ENCODE measurements at regions not wholly inside any gene's neighbourhood (a gene's known extent, or its start where the extent isn't known, plus 50 kb on each side); places are given as distances from the start of the nearest gene placed in this dataset.
"Not testable (repeated sequence)": the region's sequence is repeated elsewhere in the genome, so short reads cannot be mapped to it uniquely, and the experiment has no call there.

DNA sequence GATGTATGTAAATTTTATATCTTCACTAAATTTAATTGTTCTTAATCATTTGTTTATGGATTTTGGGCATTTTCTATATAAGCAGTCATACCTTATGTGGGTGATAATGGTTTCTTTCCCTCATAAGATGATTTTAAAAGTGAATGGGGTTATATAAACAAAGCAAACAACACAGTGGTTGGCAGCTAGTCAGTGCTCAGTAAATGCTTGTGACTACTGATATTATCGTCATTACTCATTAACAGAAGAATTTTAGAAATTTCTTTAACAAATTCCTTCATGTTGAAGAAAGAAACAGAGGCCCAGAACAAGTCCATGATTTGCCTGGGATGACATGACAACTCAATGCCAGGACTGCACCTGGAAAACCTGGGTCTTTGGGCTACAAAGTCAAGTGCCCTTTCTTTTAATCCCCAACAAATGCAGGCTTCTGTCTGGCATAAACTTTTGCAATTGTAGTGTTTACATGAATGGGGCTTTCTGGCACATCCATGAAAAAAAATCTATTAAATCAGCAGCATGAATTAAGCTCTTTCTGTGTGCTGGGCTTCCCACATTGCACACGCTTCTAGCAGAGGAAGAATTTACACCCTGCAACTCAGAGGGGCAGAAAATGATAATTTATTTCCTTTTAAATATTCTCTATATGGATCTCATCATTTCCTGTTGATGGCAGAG is 297.3 kb upstream of the PLGLB1 start:
- H3K4me3 ChIP-seq; H3K9ac ChIP-seq (ENCODE audit: low read depth in 2 of 2, low read length in 2 of 2); H3K36me3 ChIP-seq; H3K9me3 ChIP-seq; DNase-seq; H3K27me3 ChIP-seq; intact Hi-C loops (cut with DNase I); H3K4me1 ChIP-seq; H3K27ac ChIP-seq: not testable (repeated sequence)

DNA sequence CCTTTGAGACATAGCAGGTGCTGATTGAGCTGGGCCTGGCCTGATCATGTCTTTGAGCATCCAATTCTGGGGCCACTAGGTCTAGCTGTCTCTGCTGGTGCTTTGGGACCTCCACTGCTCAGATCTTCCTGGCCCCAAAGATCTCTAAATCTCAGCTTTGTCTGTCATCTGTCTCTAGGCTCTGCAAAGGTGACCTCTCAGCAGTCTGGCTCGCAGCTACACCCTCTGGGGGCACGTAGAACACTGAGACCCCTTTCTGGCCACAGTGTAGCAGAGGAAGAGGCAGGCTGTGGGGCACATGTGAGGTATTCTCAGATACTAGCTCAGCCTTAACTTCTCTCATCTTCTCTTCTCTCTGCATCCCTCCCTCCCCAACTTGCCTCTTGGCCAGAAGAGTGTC is 298.1 kb upstream of the PLGLB1 start:
- DNase-seq; H3K4me1 ChIP-seq; intact Hi-C loops (cut with DNase I); H3K27me3 ChIP-seq; H3K4me3 ChIP-seq; H3K9me3 ChIP-seq; H3K36me3 ChIP-seq; H3K27ac ChIP-seq; H3K9ac ChIP-seq (ENCODE audit: low read depth in 2 of 2, low read length in 2 of 2): not testable (repeated sequence)

DNA sequence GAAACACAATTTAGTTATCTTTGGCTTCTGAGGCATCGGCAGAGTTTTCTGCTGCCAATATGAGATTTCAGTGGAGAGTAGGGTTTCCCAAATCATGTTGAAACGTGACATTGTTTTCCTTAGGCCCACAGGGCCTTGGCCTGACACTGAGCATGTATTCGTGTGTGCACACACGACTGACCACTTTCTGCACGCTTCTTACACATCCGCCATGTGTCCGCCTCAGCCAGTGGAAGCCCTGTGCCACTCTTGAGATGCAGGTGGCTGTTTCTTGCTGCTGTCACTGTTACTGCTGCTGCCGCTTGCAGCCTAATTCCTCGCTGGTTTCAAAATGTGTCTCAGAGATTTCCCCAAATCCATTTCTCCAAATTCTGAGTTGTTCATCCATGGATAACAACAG is 299.6 kb upstream of the PLGLB1 start:
- H3K4me3 ChIP-seq; H3K9ac ChIP-seq (ENCODE audit: low read depth in 2 of 2, low read length in 2 of 2); H3K9me3 ChIP-seq; H3K27ac ChIP-seq; H3K4me1 ChIP-seq; H3K27me3 ChIP-seq; DNase-seq; H3K36me3 ChIP-seq; intact Hi-C loops (cut with DNase I): not testable (repeated sequence)

DNA sequence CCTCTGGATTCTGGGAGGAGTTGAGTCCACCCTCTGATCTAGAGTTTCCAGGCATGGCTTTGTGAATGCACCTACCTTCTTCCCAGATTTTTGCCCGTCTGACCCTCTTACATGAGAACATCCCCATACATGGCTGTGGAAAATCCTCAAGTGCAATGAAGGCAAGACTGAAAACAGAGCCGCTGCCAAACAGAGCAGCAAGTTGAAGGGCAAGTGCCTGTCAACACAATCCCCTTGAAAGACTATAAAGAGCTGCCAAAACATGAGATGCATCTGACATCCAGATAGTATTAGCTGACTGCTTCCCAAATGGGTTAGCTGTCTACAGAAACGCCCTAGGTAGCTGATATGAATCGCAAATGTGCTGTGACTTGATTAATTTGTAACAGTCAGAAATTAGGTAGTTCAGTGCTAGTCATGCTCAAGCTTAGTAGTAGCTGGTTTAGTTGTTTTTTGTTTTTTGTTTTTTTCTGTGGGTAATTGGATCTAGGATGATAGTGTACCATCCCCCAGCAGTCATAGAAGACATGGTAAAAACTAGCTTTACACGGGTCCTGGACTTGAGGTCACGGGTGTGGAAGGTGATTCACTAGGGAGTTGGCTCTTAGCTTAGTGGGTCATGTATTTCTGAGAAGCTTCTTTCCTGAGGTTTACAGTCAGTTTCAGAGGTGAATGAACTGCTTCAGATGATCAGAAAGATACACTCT is 302.8 kb upstream of the PLGLB1 start:
- intact Hi-C loops (cut with DNase I); H3K4me3 ChIP-seq: not testable (repeated sequence)

DNA sequence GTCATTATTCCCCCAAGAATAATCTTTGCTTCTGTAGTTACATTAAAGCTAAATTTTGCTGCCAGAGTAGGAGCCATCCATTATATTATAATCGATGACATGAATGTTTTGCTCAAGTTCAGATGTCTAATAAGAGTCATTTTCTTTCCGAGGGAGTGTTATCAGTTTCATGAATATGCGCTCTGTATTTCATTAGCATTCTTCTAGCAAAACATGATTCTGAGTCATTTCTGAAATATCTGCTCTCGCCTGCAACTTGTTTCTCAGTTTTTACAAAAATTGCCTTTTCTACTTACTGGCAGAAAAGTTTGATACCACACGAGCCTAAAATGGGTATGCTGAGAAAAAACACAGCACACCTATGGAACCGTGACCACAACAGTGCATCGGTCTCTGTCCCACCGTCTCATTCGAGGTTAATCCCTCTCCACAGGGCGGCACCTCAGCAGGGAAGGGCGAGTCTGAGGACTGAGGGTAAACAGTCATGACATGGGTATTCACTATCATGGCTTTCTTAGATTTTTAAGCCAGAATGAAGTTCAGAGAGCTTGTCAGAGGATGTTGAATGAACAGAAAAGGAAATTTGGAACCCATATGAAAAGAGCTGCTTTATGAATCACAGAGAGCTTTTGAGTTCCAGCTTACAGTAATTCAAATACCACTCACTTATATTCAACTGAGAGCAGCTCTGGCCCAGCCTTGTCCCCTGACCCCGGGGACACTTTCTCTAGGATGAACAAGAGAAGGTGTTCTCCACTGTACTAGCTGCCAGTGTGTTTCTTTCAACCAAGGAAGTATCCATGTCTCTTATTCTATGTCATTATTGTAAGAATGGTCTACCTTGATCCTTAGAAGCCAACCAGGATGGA is 303.6 kb upstream of the PLGLB1 start:
- intact Hi-C loops (cut with DNase I); H3K4me1 ChIP-seq; H3K36me3 ChIP-seq; DNase-seq; H3K9ac ChIP-seq (ENCODE audit: low read depth in 2 of 2, low read length in 2 of 2); H3K9me3 ChIP-seq; H3K4me3 ChIP-seq; H3K27ac ChIP-seq; H3K27me3 ChIP-seq: not testable (repeated sequence)

More for the DNA sequence above, 302.8 kb upstream of the PLGLB1 start:
- H3K9ac ChIP-seq (ENCODE audit: low read depth in 2 of 2, low read length in 2 of 2); H3K27me3 ChIP-seq; H3K27ac ChIP-seq; H3K4me1 ChIP-seq; H3K36me3 ChIP-seq; DNase-seq; H3K9me3 ChIP-seq: not testable (repeated sequence)

DNA sequence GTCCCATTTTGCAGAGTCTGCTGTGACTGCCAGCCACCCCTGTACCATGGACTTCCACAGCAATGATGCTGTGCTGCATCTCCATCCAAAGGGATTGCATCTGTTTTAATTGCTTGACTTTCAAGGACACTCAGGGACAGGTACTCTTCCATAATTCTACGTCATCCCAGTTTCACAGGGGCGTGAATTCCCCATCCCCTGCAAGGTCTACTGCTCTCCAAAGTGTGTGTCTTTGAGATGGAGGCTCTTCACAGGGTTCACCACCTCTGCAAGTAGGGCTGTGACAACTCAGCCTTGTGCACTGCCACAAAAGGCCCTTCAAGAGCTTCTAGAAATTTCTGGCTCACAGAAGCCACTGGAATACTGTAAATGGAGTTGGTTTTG is 304.3 kb upstream of the PLGLB1 start:
- H3K27ac ChIP-seq; H3K4me3 ChIP-seq; H3K9me3 ChIP-seq; DNase-seq; intact Hi-C loops (cut with DNase I); H3K9ac ChIP-seq (ENCODE audit: low read depth in 2 of 2, low read length in 2 of 2); H3K36me3 ChIP-seq; H3K27me3 ChIP-seq; H3K4me1 ChIP-seq: not testable (repeated sequence)

DNA sequence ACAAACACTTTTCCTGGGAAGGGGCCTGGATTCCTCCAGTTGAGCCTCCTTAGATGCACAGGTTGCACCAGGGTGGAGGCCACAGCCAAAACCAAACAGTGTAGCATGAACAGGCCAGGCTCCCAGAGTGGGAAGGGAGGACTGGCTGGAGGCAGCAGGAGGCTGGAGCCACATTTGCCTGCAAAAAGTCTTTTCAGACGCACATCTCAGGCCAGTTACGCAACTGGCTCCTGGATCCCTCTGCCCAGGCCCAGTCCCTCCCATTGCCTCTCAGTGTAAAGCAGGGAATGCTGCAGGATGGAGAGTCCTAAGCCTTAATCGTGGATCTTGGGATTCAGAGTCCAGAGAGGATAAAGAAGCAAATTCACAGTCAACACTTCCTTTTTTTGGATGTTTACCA is 305.1 kb upstream of the PLGLB1 start:
- H3K4me3 ChIP-seq; H3K27me3 ChIP-seq; intact Hi-C loops (cut with DNase I); DNase-seq; H3K27ac ChIP-seq; H3K36me3 ChIP-seq; H3K9me3 ChIP-seq; H3K9ac ChIP-seq (ENCODE audit: low read depth in 2 of 2, low read length in 2 of 2); H3K4me1 ChIP-seq: not testable (repeated sequence)

DNA sequence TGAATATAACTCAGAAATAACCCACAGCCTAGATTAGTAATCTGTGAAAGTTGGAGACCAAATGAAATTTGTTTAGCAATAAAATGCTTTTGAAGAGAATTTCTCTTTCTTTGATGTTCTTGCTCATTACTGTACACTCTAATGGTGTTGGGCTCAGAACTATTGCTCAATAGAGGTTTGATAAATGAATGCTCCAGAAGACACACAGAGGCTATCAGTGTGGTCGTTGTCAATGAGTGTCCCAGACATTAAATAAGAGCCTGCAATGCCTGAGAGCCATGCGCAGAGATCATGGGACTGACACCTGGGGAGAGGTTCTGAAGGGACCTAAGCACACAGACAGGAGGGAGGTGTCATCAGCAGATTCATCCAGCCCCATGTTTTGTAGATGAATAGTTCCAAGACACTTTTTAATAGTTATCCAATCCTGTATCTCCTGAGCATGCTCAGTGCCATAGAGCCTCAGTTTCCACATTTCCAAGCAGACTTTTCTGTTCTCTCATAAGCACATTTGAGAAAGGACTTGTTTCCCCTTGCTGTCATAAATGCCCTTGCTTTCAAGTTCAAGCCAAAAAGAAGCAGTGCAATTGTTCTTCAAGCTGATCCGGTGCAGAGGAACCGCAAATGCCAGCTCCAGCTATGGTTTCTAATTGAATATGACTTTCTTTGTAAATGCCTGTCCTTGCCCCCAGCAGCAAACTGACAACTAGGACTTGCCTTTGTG is 306.2 kb upstream of the PLGLB1 start:
- H3K4me3 ChIP-seq; H3K36me3 ChIP-seq; intact Hi-C loops (cut with DNase I): not testable (repeated sequence)

DNA sequence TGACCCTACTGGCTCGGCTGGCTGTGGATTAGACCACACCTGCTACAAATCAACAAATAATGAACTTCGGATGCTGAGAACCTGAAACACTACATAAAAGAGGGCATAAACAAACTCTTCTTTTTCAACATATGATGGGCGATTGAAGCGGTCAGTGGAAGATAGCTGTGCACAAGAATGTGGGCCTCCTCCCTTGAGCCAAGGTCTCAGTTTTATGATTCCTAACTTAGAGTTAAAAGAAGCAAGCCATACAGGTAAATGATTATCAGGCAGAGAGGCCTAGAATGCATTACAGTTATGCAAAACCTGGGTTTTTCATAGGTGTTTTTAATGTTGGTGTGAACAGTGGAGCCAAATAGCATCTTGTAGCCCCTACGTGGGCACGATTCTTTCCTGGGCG is 307.9 kb upstream of the PLGLB1 start:
- DNase-seq; intact Hi-C loops (cut with DNase I); H3K27ac ChIP-seq; H3K36me3 ChIP-seq; H3K27me3 ChIP-seq; H3K4me3 ChIP-seq; H3K4me1 ChIP-seq; H3K9ac ChIP-seq (ENCODE audit: low read depth in 2 of 2, low read length in 2 of 2); H3K9me3 ChIP-seq: not testable (repeated sequence)

More for the DNA sequence above, 306.2 kb upstream of the PLGLB1 start:
- H3K27ac ChIP-seq; H3K4me1 ChIP-seq; H3K9me3 ChIP-seq; H3K9ac ChIP-seq (ENCODE audit: low read depth in 2 of 2, low read length in 2 of 2); H3K27me3 ChIP-seq; DNase-seq: not testable (repeated sequence)

DNA sequence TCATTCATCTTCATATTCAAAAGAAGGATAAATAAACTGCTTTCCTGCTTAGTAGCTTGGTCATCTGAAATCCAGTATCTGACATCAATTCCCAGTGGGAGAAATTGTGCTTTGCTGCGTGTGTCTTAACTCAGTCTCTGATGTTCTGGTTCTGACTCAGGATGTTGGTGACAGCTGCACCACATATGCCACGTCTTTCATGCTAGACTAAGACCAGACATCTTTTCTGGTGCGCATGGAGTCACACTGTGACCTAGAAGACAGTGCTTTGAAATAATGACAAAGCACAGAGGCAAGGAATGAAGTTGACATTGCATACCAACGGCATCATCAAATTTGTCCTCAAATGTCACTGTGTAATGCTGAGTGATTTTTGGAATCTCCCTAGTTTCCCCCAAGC is 308.8 kb upstream of the PLGLB1 start:
- H3K4me3 ChIP-seq; H3K9ac ChIP-seq (ENCODE audit: low read depth in 2 of 2, low read length in 2 of 2); H3K9me3 ChIP-seq; DNase-seq; intact Hi-C loops (cut with DNase I); H3K4me1 ChIP-seq; H3K27ac ChIP-seq; H3K36me3 ChIP-seq; H3K27me3 ChIP-seq: not testable (repeated sequence)

DNA sequence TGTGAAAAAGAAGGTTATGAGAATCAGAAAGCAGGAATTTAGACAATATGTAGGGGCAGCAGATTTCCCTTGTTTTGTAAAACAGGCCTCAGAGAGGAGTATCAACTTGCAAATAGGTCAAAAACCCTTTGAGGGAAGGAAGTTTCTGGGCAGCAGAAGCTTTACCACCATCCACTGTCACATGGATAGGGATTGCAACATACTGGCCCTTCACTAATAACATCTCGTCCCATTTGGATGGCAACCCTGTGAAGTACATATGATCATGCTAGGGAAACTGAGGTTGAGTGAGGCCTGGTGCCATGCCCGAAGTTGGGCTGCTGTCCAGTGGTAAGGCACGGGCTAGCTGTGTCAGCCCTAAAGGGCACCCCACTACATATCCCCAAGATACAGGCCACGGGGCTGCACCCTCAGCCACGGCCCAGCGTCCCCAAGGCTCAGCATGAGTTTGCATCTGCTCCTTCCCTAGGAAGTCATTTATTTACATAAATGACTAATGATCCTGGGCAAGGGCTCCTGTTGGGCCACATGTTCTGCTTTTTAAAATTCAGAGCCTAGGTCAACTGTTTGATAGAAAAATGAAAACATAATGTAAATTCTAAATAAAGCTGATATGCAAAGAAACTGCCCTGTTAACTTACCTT is 310.4 kb upstream of the PLGLB1 start:
- DNase-seq; H3K27ac ChIP-seq; intact Hi-C loops (cut with DNase I): not testable (repeated sequence)

DNA sequence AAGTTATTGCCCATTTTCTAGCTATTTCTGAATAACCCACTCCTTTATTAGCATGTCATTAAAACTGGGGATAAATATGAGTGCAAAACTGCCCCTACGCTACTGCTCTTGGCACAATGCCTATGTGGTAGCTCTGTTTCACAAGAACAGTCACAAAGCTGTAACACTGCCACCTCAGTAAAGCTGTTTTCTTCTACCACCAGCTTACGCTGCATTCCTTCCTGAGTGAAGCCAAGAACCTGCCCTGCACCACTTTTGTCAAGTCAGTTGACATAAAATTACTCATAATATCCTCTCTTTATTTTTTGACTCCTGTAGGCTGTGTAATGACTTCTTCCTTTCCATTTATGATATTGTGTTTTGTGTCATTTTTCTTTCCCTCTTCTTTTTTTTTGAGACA is 313.2 kb upstream of the PLGLB1 start:
- intact Hi-C loops (cut with DNase I); H3K9ac ChIP-seq (ENCODE audit: low read depth in 2 of 2, low read length in 2 of 2); H3K36me3 ChIP-seq; H3K4me1 ChIP-seq; H3K4me3 ChIP-seq; H3K27ac ChIP-seq; H3K27me3 ChIP-seq; DNase-seq; H3K9me3 ChIP-seq: not testable (repeated sequence)

More for the DNA sequence above, 310.4 kb upstream of the PLGLB1 start:
- H3K4me3 ChIP-seq; H3K9me3 ChIP-seq; H3K27me3 ChIP-seq; H3K36me3 ChIP-seq; H3K4me1 ChIP-seq; H3K9ac ChIP-seq (ENCODE audit: low read depth in 2 of 2, low read length in 2 of 2): not testable (repeated sequence)

All from colonic mucosa (tissue), 4 donors.